HG02759 (cell line): ENCODE measurements at regions not wholly inside any gene's neighbourhood (a gene's known extent, or its start where the extent isn't known, plus 50 kb on each side); places are given as distances from the start of the nearest gene placed in this dataset.
"Not testable (repeated sequence)": the region's sequence is repeated elsewhere in the genome, so short reads cannot be mapped to it uniquely, and the experiment has no call there.

Experiments used
- ATAC-seq: cut with Tn5 transposase; IDR thresholded peaks from one replicate; pipeline ENCODE4 v1.9.1; 2021; ENCODE audit warnings: mild to moderate bottlenecking, moderate library complexity; ENCODE audit not compliant: unreplicated experiment

DNA sequence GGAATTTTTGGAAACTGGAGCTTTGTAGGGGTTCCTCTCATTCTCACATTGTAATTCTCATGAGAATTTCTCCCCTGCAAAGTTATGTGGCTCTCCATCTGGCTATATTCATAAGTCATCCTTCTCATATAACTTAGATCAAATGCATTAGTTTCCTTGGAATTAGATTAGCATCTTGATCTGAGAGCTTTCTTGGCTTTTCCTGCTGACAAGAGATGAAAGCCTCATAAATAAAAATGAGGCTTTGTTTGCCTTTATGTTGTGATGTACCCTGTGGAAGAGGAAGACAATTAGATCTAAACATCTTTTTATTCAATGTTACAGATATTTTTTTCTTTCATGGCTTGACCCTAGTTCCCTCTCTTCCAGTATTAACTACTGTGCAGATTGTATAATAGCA lies 165.4 kb upstream of the ZPLD1 start:
- no peak for ATAC-seq

DNA sequence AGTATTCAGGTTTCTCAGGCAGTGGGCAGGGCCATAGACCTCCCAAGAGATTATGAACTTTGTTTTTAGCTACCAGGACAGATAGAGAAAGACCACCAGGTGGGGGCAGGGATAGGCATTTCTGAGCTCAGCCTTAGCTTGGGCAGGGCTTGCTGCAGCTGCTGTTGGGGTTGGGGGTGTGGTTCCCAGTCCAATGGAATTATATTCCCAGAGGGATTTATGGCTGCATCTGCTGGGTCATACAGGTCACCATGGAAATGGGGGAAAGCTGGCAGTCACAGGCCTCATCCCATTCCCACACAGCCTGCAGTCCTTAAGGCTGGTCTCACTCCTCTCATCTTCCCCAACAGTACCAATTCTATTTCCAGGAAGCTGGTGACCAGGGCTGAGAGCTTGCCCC lies 144.6 kb upstream of the ZPLD1 start:
- ATAC-seq = no peak

GRCh38 chr3:102295756-102296155 lies 139.1 kb upstream of the ZPLD1 start:
- ATAC-seq = no peak

- ATAC-seq = no peak
These were observed 137.7 kb upstream of the ZPLD1 start for GRCh38 chr3:102297072-102297658.

- no peak for ATAC-seq
These were observed 135.5 kb upstream of the ZPLD1 start for GRCh38 chr3:102299125-102299877.

DNA sequence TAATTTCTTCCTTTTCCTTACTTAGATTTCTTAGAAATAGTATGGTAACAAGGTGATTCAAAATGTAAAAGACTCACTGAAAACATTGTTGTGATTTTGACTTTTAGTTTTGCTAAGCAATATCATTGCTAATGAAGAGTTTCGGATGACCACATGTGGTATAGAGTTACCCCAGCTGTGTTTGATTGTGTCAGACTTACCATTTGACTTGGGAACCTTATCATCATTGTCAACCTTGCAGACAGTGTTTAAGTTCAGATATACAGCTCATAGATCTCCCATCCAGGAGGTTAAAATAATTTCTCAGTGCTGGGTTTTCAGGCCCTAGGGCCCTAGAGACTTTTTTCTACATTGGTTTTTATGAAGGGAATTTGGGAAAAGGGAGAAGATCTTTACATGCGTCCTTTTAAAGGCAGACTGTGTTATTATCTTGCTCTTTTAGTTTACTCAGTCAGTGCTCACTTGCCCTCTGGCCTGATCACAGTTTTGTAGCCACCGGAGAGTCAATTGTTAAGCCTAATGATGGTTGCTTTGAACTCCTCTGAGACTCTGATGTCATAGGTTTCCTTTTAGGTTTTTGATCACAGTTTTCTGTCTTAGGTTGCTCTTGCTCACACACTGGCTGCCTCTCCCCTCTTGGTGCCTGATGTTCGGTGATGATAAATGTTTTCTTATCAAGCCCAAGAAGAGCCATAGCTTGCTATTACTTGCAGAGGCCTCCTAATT lies 133.5 kb upstream of the ZPLD1 start:
- ATAC-seq = no peak

DNA sequence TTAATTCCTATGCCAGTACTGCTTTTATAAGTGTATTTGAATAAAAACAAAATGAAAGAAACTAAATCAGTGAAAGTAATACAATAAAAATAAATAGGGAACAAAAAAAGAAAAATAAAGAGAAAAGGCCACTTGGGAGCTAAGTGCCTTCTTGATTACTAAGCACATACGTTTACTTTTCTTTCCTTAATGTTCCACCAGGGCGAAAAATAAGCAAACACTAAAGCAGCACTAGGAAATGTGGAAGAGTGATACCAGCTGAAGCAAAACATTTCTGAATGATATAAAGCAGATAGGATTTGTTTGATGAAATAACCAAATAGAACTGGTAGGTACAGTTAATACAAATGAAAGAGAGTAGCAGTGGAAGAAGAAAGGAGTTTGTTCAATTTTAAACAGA lies 132.8 kb upstream of the ZPLD1 start:
- no peak for ATAC-seq

GRCh38 chr3:102304550-102304949 lies 130.3 kb upstream of the ZPLD1 start:
- no peak for ATAC-seq

DNA sequence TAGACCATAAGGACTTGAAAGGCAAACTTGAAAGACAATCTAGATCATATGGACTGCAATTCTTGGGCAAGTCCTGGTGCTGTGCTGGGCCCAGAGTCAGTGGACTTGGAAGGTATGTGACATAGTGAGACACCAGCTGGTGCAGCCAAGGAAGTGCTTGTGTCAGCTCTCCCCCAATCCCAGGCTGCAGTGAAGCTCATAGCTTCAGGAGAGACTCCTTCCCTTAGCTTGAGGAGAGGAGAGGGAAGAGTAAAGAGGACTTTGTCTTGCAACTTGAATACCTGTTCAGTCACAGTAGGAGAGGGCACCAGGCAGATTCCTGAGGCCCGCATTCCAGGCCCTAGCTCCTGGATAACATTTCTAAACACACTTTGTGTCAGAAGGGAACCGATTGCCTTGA lies 127.4 kb upstream of the ZPLD1 start:
- no peak for ATAC-seq

DNA sequence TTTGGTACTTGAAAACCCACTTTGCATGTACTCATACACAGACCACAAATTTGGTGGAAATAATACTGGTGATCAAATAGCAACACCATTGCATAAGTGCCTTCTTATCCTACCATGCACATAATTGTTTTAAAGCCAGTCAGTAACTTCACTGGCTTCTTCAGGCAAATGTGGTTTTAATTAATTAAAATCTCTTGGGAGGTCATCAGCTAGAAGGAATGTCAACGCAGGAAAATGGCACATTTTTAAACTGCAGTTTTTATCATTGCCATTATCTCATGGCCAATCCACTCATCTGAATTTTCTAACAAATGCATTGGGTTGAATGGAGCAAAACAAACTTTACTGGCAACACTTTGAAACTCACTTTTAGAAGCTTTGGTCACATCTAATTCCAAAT lies 105.7 kb upstream of the ZPLD1 start:
- ATAC-seq = no peak

DNA sequence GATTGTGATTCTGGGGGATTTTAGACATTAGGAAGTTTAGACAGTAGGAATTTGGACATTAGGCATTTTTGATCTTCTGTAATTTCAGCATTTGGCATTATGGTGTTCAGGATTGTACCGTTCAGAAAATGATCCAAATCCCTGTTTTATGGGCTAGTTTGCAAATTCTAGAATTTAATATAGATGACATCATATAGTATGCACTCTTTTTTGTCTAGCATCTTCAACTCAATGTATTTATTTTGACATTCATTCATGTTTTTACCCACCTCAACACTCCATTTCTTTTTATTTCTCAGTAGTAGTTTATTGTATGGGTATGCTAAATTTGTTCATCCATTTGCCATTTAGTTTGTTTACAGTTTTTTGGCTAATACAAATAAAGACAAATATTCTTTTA lies 105.3 kb upstream of the ZPLD1 start:
- no peak for ATAC-seq

DNA sequence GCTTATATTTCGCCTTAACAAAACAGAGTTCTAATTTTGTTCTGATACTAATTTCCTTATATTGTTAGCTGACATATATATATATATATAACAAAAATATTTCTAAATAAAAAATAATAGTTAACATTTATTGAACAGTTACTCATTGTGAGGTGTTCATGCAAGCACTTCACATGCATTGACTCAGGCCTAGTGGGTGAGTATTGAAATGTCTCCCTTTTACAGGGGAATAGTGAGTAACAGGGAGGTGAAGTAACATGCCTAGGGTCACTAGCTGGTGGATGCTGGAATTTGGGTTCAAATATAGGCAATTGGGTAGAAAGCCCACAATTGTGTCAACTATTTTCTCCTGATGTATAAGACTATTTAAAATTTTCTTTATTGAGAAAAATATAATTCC lies 102.6 kb upstream of the ZPLD1 start:
- no peak for ATAC-seq

GRCh38 chr3:102332934-102333333 lies 101.9 kb upstream of the ZPLD1 start:
- ATAC-seq = no peak

- no peak for ATAC-seq
These were observed 98.7 kb upstream of the ZPLD1 start for GRCh38 chr3:102336130-102336529.

GRCh38 chr3:102339671-102340070 lies 95.1 kb upstream of the ZPLD1 start:
- no peak for ATAC-seq

GRCh38 chr3:102346897-102347296 lies 87.9 kb upstream of the ZPLD1 start:
- no peak for ATAC-seq

DNA sequence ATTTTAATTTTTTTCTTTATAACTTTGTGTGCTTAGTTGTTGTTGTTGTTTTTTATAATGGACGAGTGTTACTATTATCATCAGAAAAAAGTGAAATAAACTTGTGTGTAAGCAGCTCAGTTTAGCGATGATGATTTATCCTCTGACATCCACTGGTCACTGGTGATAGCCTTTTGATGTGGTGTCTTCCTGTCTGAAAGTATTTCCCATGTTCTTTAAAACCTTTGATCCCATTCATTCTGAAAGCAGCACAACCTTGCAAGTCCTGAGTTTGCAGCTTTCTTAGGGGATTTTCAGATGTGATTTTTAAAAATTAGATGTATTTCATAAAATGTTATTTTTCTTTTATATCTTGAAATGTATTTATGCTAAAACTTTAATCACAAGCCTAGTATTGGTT lies 85.9 kb upstream of the ZPLD1 start:
- no peak for ATAC-seq

GRCh38 chr3:102353148-102353547 lies 81.7 kb upstream of the ZPLD1 start:
- no peak for ATAC-seq

DNA sequence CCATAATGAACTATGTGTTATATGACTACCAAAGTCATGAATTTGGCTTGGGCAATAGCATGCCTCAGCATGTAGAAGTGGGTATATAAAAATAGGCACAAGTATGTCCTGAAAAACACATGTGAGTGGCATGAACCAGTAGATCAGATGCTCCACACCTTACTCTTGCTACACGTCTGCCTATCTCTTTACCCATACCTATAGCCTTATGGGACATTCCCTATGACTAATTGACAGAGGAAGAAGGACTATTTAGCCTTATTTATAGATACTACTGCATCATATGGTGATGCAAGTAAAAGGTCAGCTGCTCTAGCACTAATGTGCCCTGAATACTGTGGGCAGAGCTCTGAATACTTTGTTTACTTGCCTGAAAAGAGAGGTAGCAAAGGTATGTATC lies 81.0 kb upstream of the ZPLD1 start:
- no peak for ATAC-seq

DNA sequence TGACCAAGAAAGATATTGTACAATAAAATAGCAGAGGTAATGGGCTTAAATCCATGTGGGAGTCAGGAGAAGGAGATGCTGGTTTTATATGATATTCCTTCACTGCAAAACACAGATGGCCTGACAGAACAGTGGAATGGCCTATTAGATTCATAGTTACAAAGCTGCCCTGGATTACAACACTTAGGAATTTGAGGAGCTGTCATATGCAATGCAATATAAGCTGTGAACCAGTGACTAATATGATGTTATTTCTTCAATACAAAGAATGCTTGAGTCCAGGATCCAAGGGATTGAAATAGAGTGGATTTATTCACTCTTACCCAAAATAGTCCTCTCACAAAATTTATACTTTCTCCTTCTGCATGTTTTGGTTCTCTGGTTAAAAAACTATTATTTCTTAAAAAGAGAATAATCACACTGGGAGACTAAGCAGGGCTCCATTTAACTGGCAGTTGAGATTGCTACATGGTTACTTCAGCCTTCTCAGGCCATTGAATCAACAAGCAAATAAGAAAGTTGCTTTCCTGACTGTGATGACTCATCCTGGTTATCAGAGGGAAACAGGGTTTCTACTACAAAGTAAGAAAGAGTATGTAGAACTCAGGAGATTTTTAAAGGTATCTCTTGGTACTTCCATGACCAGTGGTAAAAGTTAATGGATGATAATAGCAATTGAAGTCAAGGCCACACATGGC lies 79.8 kb upstream of the ZPLD1 start:
- ATAC-seq = no peak

GRCh38 chr3:102356506-102356905 lies 78.3 kb upstream of the ZPLD1 start:
- no peak for ATAC-seq

DNA sequence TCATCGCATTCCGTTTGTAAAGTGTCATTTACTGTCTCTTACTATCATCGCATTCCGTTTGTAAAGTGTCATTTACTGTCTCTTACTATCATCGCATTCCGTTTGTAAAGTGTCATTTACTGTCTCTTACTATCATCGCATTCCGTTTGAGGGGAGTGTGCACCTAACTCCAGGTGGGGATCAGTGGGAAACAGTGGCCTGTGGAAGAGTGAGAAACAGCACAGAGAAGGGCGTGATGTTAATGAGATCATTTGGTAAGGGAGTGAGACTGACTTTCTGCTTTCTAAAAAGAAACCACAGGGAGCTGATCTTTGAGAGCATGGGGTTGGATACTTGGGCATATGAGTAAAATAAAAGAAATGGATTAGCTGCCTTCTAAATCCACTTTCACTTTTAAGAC lies 77.5 kb upstream of the ZPLD1 start:
- ATAC-seq = not testable (repeated sequence)
